Upper lobe of left lung (tissue), 4 donors: ENCODE measurements at regions not wholly inside any gene's neighbourhood (a gene's known extent, or its start where the extent isn't known, plus 50 kb on each side); places are given as distances from the start of the nearest gene placed in this dataset.

Experiments used
- CTCF ChIP-seq, 6 experiments: fragments of 450-650 bp in 4 of 6; fragments of 200-600 bp in 2 of 6; sonication (generic) in 2 of 6; IDR thresholded peaks; one replicate each; pipeline ENCODE4 v1.5.1; 2016 to 2019; ENCODE audit warnings: antibody characterized with exemption in 6 of 6
- POLR2A ChIP-seq, 4 donors: fragments of 450-650 bp; IDR thresholded peaks; one replicate each; pipeline ENCODE4 v1.5.1; 2016 to 2017; ENCODE audit warnings: antibody characterized with exemption in 4 of 4, mild to moderate bottlenecking in 2 of 4
- POLR2AphosphoS5 ChIP-seq, 2 donors: sonication (generic); formaldehyde crosslinking; IDR thresholded peaks; one replicate each; pipeline ENCODE4 v1.5.1; 2017; ENCODE audit warnings: antibody characterized with exemption in 2 of 2

- TF ChIP-seq CTCF (IDR thresholded peaks at IDR 0.05) (no peak), POLR2A (IDR thresholded peaks at IDR 0.05) (no peak), POLR2AphosphoS5 (IDR thresholded peaks at IDR 0.05) (no peak)
Measured at GRCh38 chr13:40187324-40187795, 479.1 kb downstream of the FOXO1 start.
